ENCODE measurements at regions not wholly inside any gene's neighbourhood (a gene's known extent, or its start where the extent isn't known, plus 50 kb on each side); places are given as distances from the start of the nearest gene placed in this dataset.

- no peak overlapping the region for H3K4me3 ChIP-seq (replicated peaks in 1 of 3; ENCODE audit: insufficient read depth in 1 of 3, low read depth in 2 of 3, low read length in 3 of 3)
- intact Hi-C loops (cut with micrococcal nuclease; ENCODE audit: unreplicated experiment): no loop called here
- no peak overlapping the region for H3K27ac ChIP-seq (ENCODE audit: extremely low read length, insufficient read depth, low read length)
- no TSS peak for BruUV-seq (replicated peaks)
- FAIRE-seq: no peak
- POLR2A ChIA-PET: no interaction called here
- in situ Hi-C loops (cut with HindIII; ENCODE audit: extremely low pct_ligation_motif_present, low pct_unique_long_range_greater_than_20kb): no loop called here
- no peak overlapping the region for H2AFZ ChIP-seq (ENCODE audit: low read length)
- H3K9ac ChIP-seq (ENCODE audit: insufficient read depth, low read depth, low read length): no peak overlapping the region
- no peaks in the 10 kb centered on the region for H3K79me2 ChIP-seq (ENCODE audit: insufficient read depth, low read length)
- no peaks in the 10 kb centered on the region for H3K27me3 ChIP-seq (ENCODE audit: control insufficient read depth in 1 of 2, insufficient read depth in 2 of 2, low read length in 2 of 2)
- H4K20me1 ChIP-seq (ENCODE audit: insufficient read depth, low read length): no peaks in the 10 kb centered on the region
- no peak for ATAC-seq
- CTCF ChIA-PET (ENCODE audit: low intra/inter-chr PET ratio, low total read pairs): no interaction called here
- no peaks in the 10 kb centered on the region for H3K4me1 ChIP-seq (ENCODE audit: insufficient read depth, low read length)
- H3K36me3 ChIP-seq (replicated peaks in 1 of 2; ENCODE audit: control insufficient read depth in 1 of 2, insufficient read depth in 2 of 2, low read length in 2 of 2): no peaks in the 10 kb centered on the region
- no peaks in the 10 kb centered on the region for H3K9me3 ChIP-seq (ENCODE audit: low read length)
- 17% methylated on average over 1 of the region's 1 CpG for WGBS (ENCODE audit: low lambda C conversion rate)
- no peak for TF ChIP-seq MTA3 (CRISPR knock-in tag; IDR thresholded peaks at IDR 0.05)
- TF ChIP-seq AKNA (CRISPR knock-in tag; IDR thresholded peaks at IDR 0.05; ENCODE audit: borderline replicate concordance): no peak
- no peak for TF ChIP-seq TEF (CRISPR knock-in tag; IDR thresholded peaks at IDR 0.05)
- H3K4me2 ChIP-seq (ENCODE audit: low read depth, low read length): no peak overlapping the region
- no peak for DNase-seq (ENCODE audit: low spot score)
These were observed 179.7 kb upstream of the NDST4 start for GRCh38 chr4:115293093-115293462.

Data from HepG2 (cell line).